Left ventricle myocardium inferior (tissue), 1 donor: ENCODE measurements at regions not wholly inside any gene's neighbourhood (a gene's known extent, or its start where the extent isn't known, plus 50 kb on each side); places are given as distances from the start of the nearest gene placed in this dataset.
"Not testable (repeated sequence)": the region's sequence is repeated elsewhere in the genome, so short reads cannot be mapped to it uniquely, and the experiment has no call there.

ENCODE experiments used
- DNase-seq: peaks from one replicate; pipeline ENCODE4 v3.0.0-alpha.2; 2020
- H3K27ac ChIP-seq: fragments of 200-600 bp; replicated peaks from 2 replicates; pipeline ENCODE4 v1.8.0; 2021
- H3K27me3 ChIP-seq: fragments of 200-600 bp; 2 replicates; pipeline ENCODE4 v1.8.0; 2021; ENCODE audit warnings: low read depth
- H3K36me3 ChIP-seq: fragments of 200-600 bp; 2 replicates; pipeline ENCODE4 v1.8.0; 2021
- H3K4me1 ChIP-seq: fragments of 200-600 bp; 2 replicates; pipeline ENCODE4 v1.8.0; 2021
- H3K4me3 ChIP-seq: fragments of 200-600 bp; 2 replicates; pipeline ENCODE4 v1.8.0; 2021; ENCODE audit warnings: mild to moderate bottlenecking, moderate library complexity
- H3K9me3 ChIP-seq: fragments of 200-600 bp; replicated peaks from 2 replicates; pipeline ENCODE4 v1.8.0; 2021
- CTCF ChIP-seq: fragments of 200-600 bp; IDR thresholded peaks from 2 replicates; pipeline ENCODE4 v1.8.0; 2021; ENCODE audit warnings: antibody characterized with exemption, mild to moderate bottlenecking, borderline replicate concordance
- intact Hi-C: fragments of 100-400 bp; cut with micrococcal nuclease; formaldehyde crosslinking; loops from one replicate; pipeline ENCODE4 v1.11.0; 2022
- donor health status: DM: no; HTN: yes; CAD: no; lungs with severe emphysema.

- Histone ChIP-seq H3K36me3 (no peaks in the 10 kb centered on the region), H3K9me3 (peaks cover 23% of the 10 kb centered on the region), H3K27ac (no peak overlapping the region), H3K4me3 (no peak overlapping the region), H3K27me3 (no peaks in the 10 kb centered on the region), H3K4me1 (no peaks in the 10 kb centered on the region)
- intact Hi-C loops: no loop called here
- TF ChIP-seq CTCF: no peak
- DNase-seq: no peak
Measured at GRCh38 chr3:102360183-102360860, 74.5 kb upstream of the ZPLD1 start.

- intact Hi-C loops: no loop called here
- H3K9me3 ChIP-seq: peaks cover 31% of the 10 kb centered on the region
- no peaks in the 10 kb centered on the region for H3K4me1 ChIP-seq
- H3K27ac ChIP-seq: no peak overlapping the region
- H3K36me3 ChIP-seq: no peaks in the 10 kb centered on the region
- TF ChIP-seq CTCF: no peak
- H3K4me3 ChIP-seq: no peak overlapping the region
- no peak for DNase-seq
- no peaks in the 10 kb centered on the region for H3K27me3 ChIP-seq
Measured at GRCh38 chr3:102361101-102361500, 73.7 kb upstream of the ZPLD1 start.

GRCh38 chr3:102366116-102366515, 68.7 kb upstream of the ZPLD1 start:
- intact Hi-C loops, H3K4me3 ChIP-seq, H3K36me3 ChIP-seq, H3K27ac ChIP-seq, DNase-seq, H3K27me3 ChIP-seq, H3K4me1 ChIP-seq: not testable (repeated sequence)
- peaks cover 46% of the 10 kb centered on the region for H3K9me3 ChIP-seq

GRCh38 chr3:102374863-102375634, 59.8 kb upstream of the ZPLD1 start:
- intact Hi-C loops: no loop called here
- Histone ChIP-seq H3K4me3 (no peak overlapping the region), H3K9me3 (no peaks in the 10 kb centered on the region), H3K27ac (no peak overlapping the region), H3K4me1 (no peaks in the 10 kb centered on the region), H3K27me3 (no peaks in the 10 kb centered on the region), H3K36me3 (no peaks in the 10 kb centered on the region)
- no peak for DNase-seq
- TF ChIP-seq CTCF: no peak

- Histone ChIP-seq H3K27ac (no peak overlapping the region), H3K4me1 (no peaks in the 10 kb centered on the region), H3K36me3 (no peaks in the 10 kb centered on the region), H3K9me3 (no peaks in the 10 kb centered on the region), H3K4me3 (no peak overlapping the region), H3K27me3 (no peaks in the 10 kb centered on the region)
- DNase-seq: no peak
- intact Hi-C loops: no loop called here
- TF ChIP-seq CTCF: no peak
Measured at GRCh38 chr3:102378216-102378615, 56.6 kb upstream of the ZPLD1 start.

- DNase-seq, H3K4me3 ChIP-seq, H3K4me1 ChIP-seq, H3K27ac ChIP-seq, H3K36me3 ChIP-seq, H3K9me3 ChIP-seq, intact Hi-C loops, H3K27me3 ChIP-seq: not testable (repeated sequence)
Measured at GRCh38 chr3:102382201-102382600, 52.6 kb upstream of the ZPLD1 start.
